ENCODE measurements at regions not wholly inside any gene's neighbourhood (a gene's known extent, or its start where the extent isn't known, plus 50 kb on each side); places are given as distances from the start of the nearest gene placed in this dataset.
"Not testable (repeated sequence)": the region's sequence is repeated elsewhere in the genome, so short reads cannot be mapped to it uniquely, and the experiment has no call there.

DNA sequence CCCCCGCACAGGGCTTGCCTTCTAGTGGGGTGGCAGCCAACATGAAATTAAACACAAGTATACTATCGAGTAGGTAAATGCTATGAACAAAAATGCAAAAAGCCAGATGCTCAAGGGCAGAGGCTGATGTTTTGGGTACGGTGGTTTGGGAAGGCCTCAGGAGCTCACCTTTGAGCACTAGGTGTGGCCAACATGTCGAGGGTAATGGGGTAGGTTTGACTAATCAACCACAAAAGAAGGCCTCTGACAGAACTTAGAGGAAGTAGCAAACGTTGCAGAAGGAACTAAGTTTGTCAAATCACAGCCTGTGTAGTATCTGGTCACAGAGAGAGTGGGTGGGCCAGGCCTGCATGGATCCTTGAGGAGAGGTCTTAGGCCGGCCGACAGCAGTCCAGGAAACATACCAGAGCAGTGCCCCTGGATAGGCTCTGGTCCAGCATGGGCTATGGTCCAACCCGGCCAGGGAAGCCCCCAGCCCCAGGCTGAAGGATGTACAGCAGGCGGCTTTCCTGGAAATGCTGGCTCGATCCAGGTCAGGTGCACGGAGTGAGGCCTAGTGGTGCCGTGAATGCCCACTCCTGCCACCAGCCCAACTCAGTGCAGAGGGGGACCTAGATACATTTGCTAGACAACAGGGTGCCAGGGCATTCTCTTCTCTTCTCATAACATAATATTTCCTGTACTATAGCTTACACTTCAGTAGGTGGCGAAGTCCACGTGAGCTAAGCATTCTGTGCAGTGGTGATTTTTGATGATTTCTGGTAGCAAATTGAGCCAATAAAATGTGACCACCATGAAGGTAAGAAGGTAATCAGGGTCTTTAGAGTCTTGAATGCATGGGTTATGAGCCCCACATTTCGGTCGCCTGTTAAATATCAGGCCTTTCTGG is 56.3 kb upstream of the CD93 start:
- no peak for TF ChIP-seq ZFX (IDR thresholded peaks at IDR 0.05; ENCODE audit: borderline replicate concordance)
- TF ChIP-seq, protein P1, sequence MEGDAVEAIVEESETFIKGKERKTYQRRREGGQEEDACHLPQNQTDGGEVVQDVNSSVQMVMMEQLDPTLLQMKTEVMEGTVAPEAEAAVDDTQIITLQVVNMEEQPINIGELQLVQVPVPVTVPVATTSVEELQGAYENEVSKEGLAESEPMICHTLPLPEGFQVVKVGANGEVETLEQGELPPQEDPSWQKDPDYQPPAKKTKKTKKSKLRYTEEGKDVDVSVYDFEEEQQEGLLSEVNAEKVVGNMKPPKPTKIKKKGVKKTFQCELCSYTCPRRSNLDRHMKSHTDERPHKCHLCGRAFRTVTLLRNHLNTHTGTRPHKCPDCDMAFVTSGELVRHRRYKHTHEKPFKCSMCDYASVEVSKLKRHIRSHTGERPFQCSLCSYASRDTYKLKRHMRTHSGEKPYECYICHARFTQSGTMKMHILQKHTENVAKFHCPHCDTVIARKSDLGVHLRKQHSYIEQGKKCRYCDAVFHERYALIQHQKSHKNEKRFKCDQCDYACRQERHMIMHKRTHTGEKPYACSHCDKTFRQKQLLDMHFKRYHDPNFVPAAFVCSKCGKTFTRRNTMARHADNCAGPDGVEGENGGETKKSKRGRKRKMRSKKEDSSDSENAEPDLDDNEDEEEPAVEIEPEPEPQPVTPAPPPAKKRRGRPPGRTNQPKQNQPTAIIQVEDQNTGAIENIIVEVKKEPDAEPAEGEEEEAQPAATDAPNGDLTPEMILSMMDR (IDR thresholded peaks at IDR 0.05), result no peak
- H3K27ac ChIP-seq, result no peak overlapping the region

- no peak overlapping the region for H3K27ac ChIP-seq
Observed at GRCh38 chr20:23141450-23142161, 55.5 kb upstream of the CD93 start.

DNA sequence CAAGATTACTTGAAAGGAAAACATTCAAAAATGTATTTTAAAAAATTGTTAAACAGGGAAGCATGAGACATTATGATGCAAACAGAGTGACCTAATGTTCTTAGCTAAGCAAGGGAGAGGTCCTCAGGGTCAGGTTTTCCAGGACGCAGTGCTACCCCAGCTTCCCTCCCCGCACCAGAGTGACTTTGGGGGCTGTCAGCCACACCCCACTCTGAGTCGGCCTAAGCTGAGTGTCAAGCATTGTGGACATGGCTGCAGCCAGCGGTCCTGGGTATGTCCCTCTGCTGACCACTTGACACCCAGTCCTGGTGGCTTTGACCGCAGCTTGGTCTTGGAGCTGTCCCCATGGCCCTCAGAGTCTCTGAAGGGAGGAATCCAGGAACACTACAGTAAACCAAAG is 54.9 kb upstream of the CD93 start:
- no peak overlapping the region for H3K27ac ChIP-seq
- TF ChIP-seq, protein P1 (IDR thresholded peaks at IDR 0.05), result no peak
- TF ChIP-seq ZFX (IDR thresholded peaks at IDR 0.05; ENCODE audit: borderline replicate concordance), result no peak

More at GRCh38 chr20:23141450-23142161, 55.5 kb upstream of the CD93 start:
- TF ChIP-seq ZFX (IDR thresholded peaks at IDR 0.05; ENCODE audit: borderline replicate concordance), result no peak
- TF ChIP-seq, protein P1 (IDR thresholded peaks at IDR 0.05), result no peak

- not testable (repeated sequence) for H3K27ac ChIP-seq
Observed at GRCh38 chr20:23139984-23140383, 53.9 kb upstream of the CD93 start.

DNA sequence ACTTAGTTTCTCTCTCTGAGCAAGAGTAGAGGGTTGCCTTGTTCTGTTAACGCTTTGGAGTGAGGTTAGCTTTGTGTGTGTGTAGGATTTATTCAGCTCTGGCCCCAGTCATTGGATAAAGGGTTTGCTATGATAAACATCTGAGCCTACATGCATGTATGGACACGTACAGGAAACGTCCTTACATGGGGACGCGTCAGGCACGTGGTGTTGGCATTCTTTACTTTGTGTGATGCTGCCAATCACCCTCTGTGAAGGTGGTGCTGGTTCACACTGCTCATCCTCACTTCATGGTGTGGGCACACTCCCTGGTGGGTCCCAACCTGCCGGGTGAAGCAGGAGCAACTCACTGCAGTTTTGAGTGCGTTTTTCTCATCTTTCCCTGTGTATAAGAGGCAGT is 53.4 kb upstream of the CD93 start:
- H3K27ac ChIP-seq, result no peak overlapping the region

DNA sequence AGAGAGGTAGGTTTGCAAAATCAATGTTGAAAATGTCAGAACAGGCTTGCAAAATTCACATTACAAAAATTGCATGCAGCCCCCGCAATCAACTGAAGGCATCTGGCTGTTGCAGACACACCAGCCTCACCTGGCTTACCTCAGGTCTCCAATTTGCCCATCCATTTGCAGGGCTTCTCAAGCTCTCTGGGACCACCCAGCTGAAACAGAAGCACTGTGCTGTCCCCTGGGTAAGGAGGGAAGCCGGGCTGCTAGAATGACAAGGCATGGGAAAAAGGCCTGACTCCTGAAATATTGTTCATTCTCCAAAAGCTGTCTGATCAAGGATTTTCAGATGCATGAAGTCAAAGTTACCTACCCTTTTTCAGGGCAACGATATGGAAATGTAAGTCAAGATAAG is 52.6 kb upstream of the CD93 start:
- TF ChIP-seq, protein P1 (IDR thresholded peaks at IDR 0.05), result no peak
- TF ChIP-seq ZFX (IDR thresholded peaks at IDR 0.05; ENCODE audit: borderline replicate concordance), result no peak
- H3K27ac ChIP-seq, result no peak overlapping the region

More for the DNA sequence above, 53.4 kb upstream of the CD93 start:
- TF ChIP-seq, protein P1 (IDR thresholded peaks at IDR 0.05), result no peak
- TF ChIP-seq ZFX (IDR thresholded peaks at IDR 0.05; ENCODE audit: borderline replicate concordance), result no peak

GRCh38 chr20:23138226-23138625 is 52.1 kb upstream of the CD93 start:
- H3K27ac ChIP-seq, result no peak overlapping the region
- no peak for TF ChIP-seq ZFX (IDR thresholded peaks at IDR 0.05; ENCODE audit: borderline replicate concordance)

Data from 22Rv1 (cell line).